ENCODE measurements at regions not wholly inside any gene's neighbourhood (a gene's known extent, or its start where the extent isn't known, plus 50 kb on each side); places are given as distances from the start of the nearest gene placed in this dataset.

DNA sequence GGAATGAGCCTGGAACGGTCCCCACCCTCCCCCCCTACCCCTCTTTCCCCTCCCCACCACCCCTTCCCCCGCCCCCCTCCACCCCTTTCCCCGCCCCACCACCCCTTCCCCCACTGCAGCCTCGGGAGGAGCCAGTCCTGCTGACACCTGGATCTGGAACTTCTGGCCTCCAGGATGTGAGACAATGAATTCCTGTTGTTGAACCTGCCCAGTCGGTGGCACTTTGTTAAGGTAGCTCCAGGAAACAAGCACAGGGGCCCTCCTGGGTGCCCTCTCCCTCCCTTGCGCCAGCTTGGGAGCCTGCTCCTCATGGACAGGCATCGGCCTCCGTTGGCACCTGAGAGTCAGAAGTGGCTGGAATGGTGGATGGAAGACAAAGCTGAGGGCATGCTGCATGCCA, 152.4 kb upstream of the FOXF1 start:
- DNase-seq (ENCODE audit: low read depth), result no peak

DNA sequence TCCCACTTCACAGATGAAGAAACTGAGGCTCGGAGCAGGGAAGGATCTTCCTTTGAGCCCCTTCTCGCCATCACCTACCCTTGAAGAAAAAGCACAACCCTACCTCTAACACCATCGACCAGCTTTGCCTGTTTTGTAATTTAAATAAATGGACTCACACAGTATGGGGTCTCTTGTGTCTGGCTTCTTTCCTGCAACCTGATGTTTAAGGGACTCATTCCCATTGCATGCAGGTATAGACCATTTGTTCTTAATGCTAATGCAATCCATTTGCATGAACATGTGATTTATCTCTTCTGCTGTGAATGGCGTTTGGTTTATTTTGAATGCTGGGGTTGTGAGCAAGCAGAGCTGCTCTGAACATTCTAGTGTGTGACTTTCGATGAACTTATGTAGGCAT, 150.8 kb upstream of the FOXF1 start:
- no peak for DNase-seq (ENCODE audit: low read depth)

DNA sequence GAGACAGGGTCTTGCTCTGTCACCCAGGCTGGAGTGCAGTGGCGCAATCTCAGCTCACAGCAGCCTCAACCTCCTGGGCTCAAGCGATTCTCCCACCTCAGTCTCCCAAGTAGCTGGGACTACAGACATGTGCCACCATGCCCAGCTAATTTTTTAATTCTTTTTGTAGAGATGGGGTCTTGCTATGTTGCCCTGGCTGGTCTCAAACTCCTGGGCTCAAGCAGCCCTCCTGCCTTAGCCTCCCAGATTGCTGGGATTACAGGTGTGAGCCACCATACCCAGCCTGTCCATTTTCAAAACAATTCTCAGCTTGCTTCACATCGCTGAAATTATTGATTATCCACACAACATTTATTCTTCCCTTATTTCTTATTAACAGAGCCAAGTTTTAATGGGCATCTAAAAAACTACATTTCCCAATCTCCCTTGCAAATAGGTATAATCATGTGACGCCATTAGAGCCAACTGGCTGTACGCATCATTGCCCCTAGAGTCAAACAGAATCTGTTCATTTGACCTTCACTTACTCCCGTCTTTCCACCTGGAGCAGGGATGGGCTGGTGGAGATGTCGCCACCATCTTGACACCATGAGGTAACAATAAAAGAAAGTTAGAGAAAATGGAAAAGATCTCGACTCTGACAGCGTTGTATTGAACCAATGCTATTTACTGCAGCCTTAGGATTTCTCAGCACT, 148.0 kb upstream of the FOXF1 start:
- DNase-seq (ENCODE audit: low read depth), result no peak

DNA sequence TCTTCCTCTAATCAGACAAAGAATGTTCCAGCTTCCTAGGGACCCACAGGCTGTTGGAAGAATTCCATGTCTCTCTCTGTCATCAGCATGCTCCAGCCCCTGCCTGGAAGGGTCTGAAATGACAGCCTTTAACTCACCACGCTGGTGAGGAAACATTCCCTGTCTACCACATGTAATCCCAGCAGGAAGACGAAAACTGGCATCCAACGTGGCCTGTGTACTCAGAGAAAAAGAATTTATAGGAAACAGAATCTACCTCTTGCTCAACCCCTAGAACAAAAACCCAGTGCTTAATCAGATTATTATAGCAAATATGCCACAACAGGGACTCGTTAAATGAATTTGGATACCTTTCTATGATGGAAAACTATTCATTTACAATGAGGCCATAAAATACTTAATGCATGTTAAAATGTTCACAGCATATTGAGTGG, 147.3 kb upstream of the FOXF1 start:
- peak; percentile 80 for DNase-seq (ENCODE audit: low read depth)

DNA sequence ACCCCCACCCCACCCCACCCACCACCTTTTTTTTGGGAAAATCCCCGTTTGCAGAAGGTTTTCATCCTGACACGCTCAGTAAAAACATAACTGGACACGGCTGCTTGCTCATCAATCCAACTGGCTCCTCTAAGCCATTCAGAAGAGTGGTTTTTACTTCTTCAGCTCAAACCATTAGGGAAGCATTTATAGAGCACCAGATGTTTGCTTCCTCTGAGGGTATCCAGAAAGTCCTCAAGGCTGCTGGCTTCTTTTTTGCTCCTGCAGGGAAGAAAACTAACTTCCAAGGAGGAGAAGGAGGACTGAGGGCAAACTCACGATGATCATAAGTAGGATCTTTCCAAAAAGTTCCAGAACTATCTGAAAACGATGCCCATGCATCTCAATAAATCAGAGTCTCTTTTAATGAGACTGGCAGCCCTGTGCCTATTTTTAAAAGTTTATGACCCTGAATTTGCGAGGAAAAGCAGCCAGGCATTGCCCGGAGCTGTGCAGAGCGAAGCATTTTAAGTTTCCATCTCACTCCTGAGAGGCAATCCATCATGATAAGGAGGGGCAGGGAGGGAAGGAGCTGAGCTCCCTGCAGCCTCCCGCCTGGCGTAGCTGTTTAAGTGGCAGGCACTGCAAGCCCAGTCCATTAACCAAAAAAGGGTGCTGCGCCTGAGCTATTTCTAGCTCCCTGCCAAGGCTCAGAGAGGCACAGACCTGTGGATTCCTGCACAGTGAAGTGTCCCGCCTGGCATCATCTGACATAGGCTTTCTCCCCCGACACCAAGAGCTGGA, 146.3 kb upstream of the FOXF1 start:
- no peak for DNase-seq (ENCODE audit: low read depth)

GRCh38 chr16:86364653-86365380, 145.5 kb upstream of the FOXF1 start:
- no peak for DNase-seq (ENCODE audit: low read depth)

GRCh38 chr16:86365513-86366273, 144.6 kb upstream of the FOXF1 start:
- no peak for DNase-seq (ENCODE audit: low read depth)

DNA sequence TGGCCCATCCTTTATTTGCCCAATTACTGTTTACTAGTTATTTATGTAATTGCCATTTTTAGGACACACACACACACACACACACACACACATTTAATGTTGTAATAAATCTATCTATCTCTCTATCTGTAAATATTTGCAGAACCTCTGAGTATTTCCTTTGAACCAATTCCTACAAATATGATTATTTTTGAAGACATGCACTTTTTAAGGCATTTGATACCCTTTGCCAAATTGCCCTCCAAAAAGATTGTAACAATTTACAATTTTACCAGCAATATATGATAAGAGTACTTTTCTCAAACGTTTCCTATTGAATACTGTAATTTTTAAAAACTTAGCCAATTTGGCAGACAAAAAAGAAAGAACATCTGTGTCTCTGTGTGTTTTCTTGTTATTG, 143.8 kb upstream of the FOXF1 start:
- DNase-seq (ENCODE audit: low read depth), result no peak

DNA sequence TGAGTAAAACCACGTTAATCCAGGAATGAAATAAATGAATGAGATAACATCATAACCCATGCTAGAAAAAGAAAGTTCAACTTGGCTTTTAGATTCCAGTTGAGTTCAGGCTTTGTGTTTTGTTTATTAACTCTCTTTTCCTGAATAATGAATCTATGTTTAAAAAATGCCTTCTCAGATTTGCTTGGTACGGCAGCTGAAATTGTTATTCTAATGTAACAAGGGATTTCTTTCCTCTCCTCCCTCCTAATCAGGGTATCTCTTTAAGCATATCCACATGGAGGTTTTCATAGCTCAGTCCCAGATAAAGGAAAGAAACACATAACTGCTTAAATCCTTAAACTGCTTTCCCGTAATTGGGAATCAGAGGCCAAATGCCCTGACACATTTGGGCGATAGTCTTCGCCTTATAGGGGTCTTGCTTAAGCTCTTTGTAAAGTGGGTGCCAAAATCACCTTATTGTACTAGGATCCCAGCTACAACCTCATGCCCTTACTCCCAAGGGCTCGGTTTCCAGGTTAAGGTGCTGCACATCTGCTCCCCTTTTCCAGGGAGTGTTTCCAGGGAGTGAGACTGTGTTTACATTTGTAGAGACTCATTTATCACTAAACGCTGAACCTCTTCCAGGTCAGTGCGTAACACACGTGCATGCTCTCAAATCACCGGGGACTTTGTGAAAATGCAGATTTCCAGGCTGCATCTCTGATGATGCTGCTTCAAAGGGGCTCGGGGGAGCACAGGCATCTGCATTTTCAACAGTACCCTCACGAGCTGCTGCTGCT, 142.8 kb upstream of the FOXF1 start:
- DNase-seq (ENCODE audit: low read depth), result no peak

DNA sequence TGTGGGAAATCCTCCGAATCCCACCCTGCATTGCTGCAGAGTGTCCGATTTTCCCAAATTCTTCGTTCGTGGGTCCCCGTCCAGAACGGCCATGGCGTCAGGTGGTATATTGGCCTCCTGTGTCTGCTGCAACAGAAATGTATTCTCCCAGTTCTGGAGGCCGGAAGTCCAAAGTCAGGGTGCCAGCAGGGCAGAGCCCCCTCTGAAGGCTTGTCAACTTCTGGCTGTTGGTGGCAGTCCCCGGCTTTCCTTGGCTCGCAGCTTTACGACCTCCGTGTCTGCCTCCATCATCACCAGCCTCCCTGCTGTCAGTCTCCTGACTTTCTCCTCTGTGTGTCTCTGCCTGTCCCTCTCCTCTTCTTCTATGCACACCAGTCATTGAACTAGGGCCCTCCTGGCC, 142.1 kb upstream of the FOXF1 start:
- DNase-seq (ENCODE audit: low read depth), result no peak

DNA sequence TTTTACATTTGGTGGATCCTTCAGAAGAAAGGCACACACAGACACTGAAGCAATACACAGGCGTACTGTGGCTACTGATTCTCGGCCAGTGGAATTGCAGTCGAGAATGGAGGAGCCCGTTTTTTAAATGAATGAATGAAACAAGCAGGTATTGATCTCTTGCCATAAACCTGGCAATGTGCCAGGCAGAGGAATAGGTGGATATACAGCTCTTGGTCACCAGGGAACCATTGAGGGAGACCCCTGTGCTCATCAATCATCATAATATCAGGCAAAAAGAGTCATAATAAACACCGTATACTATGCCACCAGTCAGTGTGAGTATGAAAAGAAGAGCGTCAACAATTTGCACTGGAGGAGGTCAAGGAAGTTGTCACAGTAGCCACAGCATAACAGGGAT, 140.3 kb upstream of the FOXF1 start:
- DNase-seq (ENCODE audit: low read depth), result no peak

DNA sequence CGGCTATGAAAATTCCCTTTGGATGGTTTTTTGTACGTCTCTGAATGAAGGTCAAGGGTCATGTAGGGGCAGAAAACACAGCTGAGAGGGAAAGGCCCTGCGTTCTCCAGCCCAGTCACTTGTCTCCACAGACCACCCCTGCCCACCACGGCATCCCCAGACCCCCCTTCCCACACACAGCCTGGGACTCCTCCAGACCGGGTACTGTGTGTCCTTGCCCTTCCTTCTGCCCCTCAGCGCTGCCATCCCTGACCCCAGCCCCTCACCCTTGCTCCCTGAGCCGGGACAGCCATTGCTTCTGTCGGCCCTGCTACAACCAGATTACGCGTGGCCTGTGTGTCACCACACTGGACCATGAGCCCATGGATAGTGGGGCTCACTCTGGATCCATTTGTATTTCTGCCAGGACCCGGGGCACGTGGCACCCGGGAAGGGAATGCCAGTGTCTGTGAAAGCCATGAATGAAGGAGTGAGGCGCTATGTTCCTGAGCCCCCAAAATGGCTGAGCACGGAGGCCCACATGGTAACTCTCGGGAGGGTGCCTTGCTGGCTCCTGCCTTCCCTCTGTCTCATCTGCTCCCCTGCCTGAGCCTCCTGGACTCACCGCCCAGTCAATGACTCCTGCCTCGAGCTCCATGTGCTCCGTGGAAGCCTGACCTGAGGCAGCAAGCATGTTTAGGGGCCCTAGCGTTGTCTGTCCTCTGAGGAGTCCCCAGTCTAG, 139.1 kb upstream of the FOXF1 start:
- DNase-seq (ENCODE audit: low read depth), result no peak

- no peak for DNase-seq (ENCODE audit: low read depth)
Observed at GRCh38 chr16:86372193-86372592, 138.1 kb upstream of the FOXF1 start.

- no peak for DNase-seq (ENCODE audit: low read depth)
Observed at GRCh38 chr16:86373276-86373901, 136.9 kb upstream of the FOXF1 start.

DNA sequence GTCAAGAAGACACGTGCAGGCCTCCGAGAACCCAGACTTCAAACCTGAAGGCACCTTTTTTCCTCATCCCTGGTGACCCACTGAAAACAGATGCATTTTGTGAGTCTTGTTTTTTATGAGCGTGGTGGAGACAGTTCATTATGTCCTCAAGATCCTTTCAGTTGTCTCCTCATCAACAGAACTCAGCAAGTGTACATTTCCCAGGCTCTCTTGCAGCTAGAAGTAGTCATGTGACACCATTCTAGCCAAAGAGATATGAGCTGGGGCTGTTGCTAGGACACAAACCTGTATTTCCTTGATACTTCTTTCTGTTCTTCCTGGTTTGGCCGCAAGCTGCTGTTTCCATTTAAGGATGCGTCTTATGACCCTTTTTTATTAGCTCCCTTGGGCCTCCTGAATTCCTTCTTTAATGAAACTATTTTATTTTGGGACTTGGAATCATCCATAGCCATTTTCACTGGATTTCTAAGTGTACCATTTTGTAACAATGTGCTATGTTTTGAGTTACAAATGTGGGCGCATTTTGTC, 135.7 kb upstream of the FOXF1 start:
- DNase-seq (ENCODE audit: low read depth), result peak; percentile 39

- peak; percentile 83 for DNase-seq (ENCODE audit: low read depth)
Observed at GRCh38 chr16:86375364-86375763, 135.0 kb upstream of the FOXF1 start.

- no peak for DNase-seq (ENCODE audit: low read depth)
Observed at GRCh38 chr16:86375851-86376250, 134.5 kb upstream of the FOXF1 start.

GRCh38 chr16:86376837-86377236, 133.5 kb upstream of the FOXF1 start:
- DNase-seq (ENCODE audit: low read depth), result no peak

DNA sequence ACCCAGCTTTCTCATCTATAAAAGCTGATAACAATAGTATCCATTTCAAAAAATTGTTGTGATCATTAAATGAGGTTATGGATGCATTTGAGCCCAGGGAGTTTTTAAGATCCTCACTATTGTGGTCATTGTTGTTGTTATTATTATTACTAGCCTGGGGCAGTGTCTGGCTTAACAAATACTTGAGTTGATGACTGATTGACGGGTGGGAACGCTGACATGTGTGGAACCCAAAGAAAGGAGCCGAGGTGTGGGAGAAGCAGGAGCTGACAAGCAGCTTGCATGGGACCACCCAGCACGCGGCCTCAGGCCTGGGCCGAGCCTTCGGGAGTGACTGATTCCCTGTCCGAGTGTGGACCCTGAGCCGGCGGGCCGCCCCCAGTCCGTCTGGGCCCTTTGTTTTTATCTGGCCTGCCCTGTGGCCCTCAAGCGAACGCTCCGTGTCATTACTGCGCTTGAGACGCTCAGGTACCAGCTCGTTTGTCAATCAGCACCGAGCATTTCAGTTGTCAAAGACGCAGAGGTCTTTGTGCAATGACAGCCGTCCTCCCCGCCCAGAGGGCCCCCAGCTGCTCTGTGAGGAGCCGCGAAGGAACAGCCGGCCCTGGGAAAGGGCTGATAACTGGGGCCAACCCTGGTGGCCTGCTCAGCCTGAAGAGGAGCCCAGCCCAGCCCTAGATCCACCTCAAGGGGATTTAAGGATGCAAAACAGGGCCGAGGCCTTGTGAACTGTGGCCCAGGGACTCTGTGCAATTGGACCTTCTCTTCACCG, 132.9 kb upstream of the FOXF1 start:
- no peak for DNase-seq (ENCODE audit: low read depth)
